ENCODE measurements at regions not wholly inside any gene's neighbourhood (a gene's known extent, or its start where the extent isn't known, plus 50 kb on each side); places are given as distances from the start of the nearest gene placed in this dataset.

- TF ChIP-seq CTCF (IDR thresholded peaks at IDR 0.05; ENCODE audit: borderline replicate concordance, extremely low read depth, low read length, poor library complexity, severe bottlenecking) (no peak), EZH2 (IDR thresholded peaks at IDR 0.05; ENCODE audit: borderline replicate concordance, low read depth, low read length, severe bottlenecking) (no peak)
Observed at GRCh38 chr2:12592296-12592695, 124.4 kb upstream of the TRIB2 start.
